ENCODE measurements at regions not wholly inside any gene's neighbourhood (a gene's known extent, or its start where the extent isn't known, plus 50 kb on each side); places are given as distances from the start of the nearest gene placed in this dataset.
"Not testable (repeated sequence)": the region's sequence is repeated elsewhere in the genome, so short reads cannot be mapped to it uniquely, and the experiment has no call there.

- no peak for DNase-seq (ENCODE audit: low read depth)
Measured at GRCh38 chr10:120749856-120750566, 101.2 kb upstream of the WDR11 start.

GRCh38 chr10:120755771-120756170 is 95.4 kb upstream of the WDR11 start:
- no peak for DNase-seq (ENCODE audit: low read depth)

DNA sequence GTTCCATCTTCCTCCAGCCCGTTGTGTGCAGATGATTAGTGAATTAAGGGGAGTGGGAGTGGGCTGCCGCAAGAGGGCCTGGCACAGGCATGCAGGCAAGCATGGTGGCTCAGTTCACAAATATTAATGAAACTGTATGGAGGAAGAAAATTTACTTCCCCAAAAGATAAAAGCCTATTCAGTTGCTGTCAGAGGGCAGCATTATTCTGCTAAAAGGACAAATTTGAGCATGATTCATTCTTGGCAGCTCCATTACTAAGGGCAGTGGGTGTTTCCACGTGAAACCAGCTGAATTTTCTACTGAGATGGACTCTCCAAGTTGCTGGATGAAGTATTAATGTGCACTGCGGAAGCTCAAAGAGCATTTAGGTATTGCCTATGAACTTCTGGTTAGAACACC is 90.9 kb upstream of the WDR11 start:
- no peak for DNase-seq (ENCODE audit: low read depth)

DNA sequence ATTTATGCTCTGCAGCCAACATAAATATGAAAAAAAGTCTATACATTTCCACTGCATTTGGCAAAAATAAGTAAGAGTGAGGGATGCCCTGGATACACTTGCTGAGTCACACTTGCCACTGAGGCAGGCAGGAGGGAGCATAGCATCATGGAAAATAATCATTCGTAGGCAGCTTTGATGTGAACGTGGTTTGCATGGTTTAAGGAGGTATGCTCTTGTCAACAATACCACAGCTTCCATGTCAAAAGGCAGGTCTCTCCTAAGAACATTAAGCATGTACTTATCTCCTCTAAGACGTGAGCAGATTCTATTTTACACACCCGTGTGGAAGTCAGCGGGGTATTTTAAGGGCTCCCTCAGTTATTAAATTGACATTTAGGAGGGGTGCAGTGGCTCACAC is 89.2 kb upstream of the WDR11 start:
- DNase-seq (ENCODE audit: low read depth), result no peak

DNA sequence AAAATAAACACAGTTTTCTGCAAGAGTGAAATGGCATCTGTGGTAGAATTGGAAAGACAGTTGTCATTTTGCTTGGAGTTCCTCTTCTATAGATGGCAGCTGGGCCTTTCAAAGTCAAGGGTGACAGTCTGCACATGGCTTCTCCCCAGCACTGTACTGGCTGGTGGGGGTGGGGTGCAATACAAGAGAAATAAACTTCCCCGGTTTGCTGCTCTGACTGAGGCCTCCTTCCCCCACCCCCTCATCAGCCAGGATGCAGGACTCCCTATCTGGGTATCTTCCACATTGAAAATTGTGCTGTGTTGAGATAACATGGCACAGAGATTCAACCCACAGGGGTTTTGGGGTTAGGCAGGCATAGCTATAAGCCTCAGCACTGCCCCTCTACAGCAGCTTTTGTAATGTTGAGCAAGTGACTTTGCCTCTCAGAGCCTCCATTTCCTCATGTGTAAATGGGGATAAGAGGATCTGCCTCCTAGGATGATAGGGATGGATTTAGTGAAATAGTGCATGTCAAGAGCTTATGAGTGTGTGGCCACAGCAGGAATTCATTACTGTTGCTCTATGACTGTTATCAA is 85.8 kb upstream of the WDR11 start:
- no peak for DNase-seq (ENCODE audit: low read depth)

- no peak for DNase-seq (ENCODE audit: low read depth)
Measured at GRCh38 chr10:120768227-120768626, 82.9 kb upstream of the WDR11 start.

DNA sequence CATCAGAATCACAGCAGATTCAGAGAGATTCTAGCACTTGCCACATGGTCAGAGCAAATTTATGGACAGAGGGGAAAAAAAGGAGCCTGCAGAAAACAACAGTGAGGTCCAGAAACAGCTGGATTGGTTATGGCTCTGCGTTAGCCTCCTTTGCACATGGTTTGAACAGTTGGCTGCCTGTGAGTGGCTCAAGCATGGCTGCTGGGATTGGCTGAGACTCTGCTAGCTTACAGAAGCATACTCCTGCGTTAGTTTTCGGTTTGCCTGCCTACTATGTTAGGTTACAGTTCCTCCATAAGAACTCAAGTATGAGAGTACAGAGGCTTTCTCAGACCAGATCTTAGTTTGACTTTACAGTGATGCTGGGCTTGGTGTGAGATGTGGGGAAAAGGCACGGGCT is 80.7 kb upstream of the WDR11 start:
- no peak for DNase-seq (ENCODE audit: low read depth)

GRCh38 chr10:120776442-120776841 is 74.7 kb upstream of the WDR11 start:
- no peak for DNase-seq (ENCODE audit: low read depth)

DNA sequence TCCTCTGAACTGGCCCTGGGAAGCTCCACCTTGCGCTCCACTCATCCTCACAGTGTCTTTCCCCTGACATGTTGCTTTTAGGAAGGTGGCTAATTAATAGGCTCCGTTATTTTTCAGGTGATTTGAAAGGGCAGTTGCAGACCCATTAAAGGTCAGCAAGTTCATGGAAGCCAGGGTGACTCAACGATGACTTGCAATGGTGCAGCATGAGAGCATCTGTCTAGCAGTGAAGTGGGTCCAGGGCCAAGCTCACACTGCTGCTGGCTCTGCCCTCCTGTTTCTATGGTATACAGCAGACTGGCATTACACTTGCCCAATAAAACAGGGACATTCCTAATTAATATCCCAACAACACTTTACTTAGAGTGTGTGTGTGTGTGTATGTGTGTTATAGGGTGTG is 68.8 kb upstream of the WDR11 start:
- no peak for DNase-seq (ENCODE audit: low read depth)

DNA sequence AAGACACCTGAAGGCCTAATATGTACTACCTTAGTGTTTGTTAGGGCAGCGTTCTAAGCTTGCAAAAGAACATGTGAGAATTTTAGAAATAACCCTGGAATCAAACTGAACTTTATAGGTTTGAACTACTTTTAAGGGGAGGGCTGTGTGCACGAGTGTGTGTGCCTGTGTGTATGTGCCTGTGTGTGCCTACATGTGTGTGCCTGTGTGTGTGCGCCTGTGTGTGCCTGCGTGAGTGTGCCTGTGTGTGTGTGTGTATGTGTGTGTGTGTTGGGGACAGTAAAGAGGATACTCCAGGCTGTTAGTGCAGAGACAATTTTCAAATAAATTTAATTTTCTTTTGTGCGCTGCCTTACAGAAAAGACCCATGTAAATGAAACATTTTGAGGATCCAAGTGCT is 68.1 kb upstream of the WDR11 start:
- no peak for DNase-seq (ENCODE audit: low read depth)

DNA sequence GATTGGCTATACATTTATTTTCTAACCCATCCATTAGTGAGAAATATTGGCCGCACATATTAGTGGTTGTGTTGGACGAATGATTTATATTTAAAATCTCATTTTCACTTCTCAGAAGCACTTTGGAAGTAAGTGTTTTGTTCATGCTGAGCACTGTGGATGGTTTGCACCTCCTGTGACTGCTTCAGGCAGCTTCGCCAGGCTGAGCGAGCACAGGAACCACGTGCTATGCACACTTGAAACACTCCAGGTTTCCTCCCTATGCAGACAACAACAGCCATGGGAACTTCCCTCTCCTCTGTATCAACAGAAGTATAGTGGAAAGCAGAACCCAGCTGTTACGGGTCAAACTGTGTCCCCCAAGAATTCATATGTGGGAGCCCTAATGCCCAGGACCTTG is 67.3 kb upstream of the WDR11 start:
- DNase-seq (ENCODE audit: low read depth), result no peak

- no peak for DNase-seq (ENCODE audit: low read depth)
Measured at GRCh38 chr10:120788771-120789170, 62.4 kb upstream of the WDR11 start.

GRCh38 chr10:120789303-120790203 is 61.6 kb upstream of the WDR11 start:
- DNase-seq (ENCODE audit: low read depth), result no peak

GRCh38 chr10:120791316-120791715 is 59.8 kb upstream of the WDR11 start:
- DNase-seq (ENCODE audit: low read depth), result no peak

- DNase-seq (ENCODE audit: low read depth), result no peak
Measured at GRCh38 chr10:120793088-120793487, 58.1 kb upstream of the WDR11 start.

DNA sequence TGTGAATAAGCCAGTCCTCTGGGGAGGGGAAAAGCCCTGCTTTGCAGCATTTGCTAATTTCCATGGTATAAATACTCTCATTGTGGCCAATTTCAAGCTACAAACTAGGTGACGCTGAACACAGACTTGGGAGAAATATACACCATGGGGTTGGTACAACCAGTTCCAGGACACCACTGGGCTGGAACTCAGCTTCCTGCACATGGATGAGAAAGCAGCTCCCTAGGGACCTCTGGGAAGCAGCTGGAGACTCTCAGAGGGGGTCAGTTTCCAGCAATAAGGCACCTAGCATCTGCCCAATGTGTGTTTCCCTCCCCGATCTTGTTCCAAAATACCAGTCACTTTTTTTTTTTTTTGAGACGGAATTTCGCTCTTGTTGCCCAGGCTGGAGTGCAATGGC is 56.8 kb upstream of the WDR11 start:
- no peak for DNase-seq (ENCODE audit: low read depth)

DNA sequence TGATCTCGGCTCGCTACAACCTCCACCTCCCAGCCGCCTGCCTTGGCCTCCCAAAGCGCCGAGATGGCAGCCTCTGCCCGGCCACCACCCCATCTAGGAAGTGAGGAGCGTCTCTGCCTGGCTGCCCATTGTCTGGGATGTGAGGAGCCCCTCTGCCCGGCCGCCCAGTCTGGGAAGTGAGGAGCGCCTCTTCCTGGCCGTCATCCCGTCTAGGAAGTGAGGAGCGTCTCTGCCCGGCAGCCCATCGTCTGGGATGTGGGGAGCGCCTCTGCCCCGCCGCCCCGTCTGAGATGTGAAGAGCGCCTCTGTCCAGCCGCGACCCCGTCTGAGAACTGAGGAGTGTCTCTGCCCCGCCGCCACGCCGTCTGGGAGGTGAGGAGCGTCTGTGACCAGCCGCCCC is 52.9 kb upstream of the WDR11 start:
- not testable (repeated sequence) for DNase-seq (ENCODE audit: low read depth)

- DNase-seq (ENCODE audit: low read depth), result no peak
Measured at GRCh38 chr10:120799849-120800248, 51.3 kb upstream of the WDR11 start.

DNA sequence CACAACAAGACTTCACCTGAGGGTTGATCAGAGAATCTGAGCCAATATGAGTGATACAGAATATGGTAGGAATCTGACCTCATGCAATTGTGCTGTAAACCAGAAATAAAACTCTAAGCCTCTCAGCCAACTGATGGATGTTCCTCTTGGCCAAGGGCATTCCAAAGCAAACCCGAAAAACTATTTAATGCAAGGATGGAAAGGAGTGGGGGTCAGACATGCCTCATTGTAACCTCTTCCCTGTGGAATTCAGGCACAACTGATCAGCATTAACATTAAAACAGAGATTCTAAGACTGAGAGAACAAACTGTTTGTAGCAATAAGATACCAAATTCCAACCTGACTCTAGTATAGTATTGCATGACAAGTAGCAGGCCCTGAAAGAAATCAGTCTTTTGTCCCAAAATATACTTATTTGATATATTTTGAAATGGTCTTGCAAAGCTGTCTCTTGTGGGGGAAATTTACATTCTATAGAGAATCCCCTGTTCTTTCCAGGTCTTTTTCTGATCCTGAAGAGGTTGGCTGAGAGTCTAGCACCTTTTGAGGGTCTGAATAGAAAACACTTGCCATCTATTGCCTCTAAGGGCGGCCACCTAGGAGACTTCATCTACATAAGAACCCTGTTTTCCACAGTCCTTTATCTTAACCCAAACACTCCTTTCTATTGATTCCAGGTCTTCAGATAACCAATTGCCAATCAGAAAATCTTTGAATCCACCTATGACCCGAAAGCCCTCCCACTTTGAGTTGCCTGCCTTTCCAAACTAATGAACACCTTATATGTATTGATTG is 50.4 kb upstream of the WDR11 start:
- DNase-seq (ENCODE audit: low read depth), result no peak
